ENCODE measurements at regions not wholly inside any gene's neighbourhood (a gene's known extent, or its start where the extent isn't known, plus 50 kb on each side); places are given as distances from the start of the nearest gene placed in this dataset.

- H3K4me3 Mint-ChIP-seq, result no peak overlapping the region
- H3K27ac Mint-ChIP-seq, result no peak overlapping the region
- H3K4me1 Mint-ChIP-seq, result peaks cover 34% of the 10 kb centered on the region
- ChIA-PET POLR2A (no interaction called here), CTCF (interaction anchor here (0.6 to 2.2 kb wide), 2 partner anchors 47 to 381 kb away, joined by 3 to 10 read pairs; no protein-coding TSS in a partner anchor)
- no peaks in the 10 kb centered on the region for H3K9me3 Mint-ChIP-seq
- H3K36me3 Mint-ChIP-seq (ENCODE audit: low read depth), result no peaks in the 10 kb centered on the region
- DNase-seq, result no peak
- peaks cover 22% of the 10 kb centered on the region for H3K27me3 Mint-ChIP-seq
Observed at GRCh38 chr3:194268654-194269512, 82.2 kb downstream of the CPN2 start.

DNA sequence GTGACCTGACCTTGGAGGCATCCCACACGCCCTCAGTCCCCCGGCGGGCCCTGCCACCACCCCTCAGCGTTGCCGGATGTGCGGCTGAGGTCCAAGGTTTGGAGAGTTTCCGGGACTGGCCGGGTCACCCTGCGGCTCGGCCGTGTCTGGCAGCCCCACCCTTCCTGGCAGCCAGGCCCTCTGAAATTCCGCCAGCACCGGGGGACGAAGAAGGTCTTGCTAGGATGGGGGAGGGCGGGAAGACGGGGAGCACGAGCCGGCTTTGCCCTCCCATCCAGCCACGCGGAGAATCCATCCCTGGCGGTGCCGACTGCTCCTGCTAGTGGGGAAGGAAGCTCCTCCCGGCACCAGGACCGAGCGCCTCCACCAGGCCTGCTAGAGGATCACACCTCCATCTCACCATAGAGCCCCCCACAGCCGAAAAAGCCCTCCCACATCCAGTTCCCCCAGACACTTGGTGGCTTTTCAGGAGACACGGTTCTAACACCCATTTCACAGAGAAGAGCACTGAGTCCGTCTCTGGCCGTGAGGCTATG lies 81.5 kb downstream of the CPN2 start:
- Mint-ChIP-seq H3K4me3 (no peak overlapping the region), H3K36me3 (ENCODE audit: low read depth) (no peaks in the 10 kb centered on the region), H3K27ac (peak overlapping the region; percentile 1), H3K9me3 (no peaks in the 10 kb centered on the region), H3K27me3 (peaks cover 22% of the 10 kb centered on the region), H3K4me1 (peaks cover 31% of the 10 kb centered on the region)
- DNase-seq, result no peak
- ChIA-PET CTCF (interaction anchor here (0.7 to 2.2 kb wide), 2 partner anchors 23 to 46 kb away, joined by 3 to 10 read pairs; no protein-coding TSS in a partner anchor), POLR2A (no interaction called here)

GRCh38 chr3:194270627-194271459 lies 80.3 kb downstream of the CPN2 start:
- DNase-seq, result no peak
- H3K36me3 Mint-ChIP-seq (ENCODE audit: low read depth), result no peaks in the 10 kb centered on the region
- peaks cover 23% of the 10 kb centered on the region for H3K27me3 Mint-ChIP-seq
- no peak overlapping the region for H3K27ac Mint-ChIP-seq
- POLR2A ChIA-PET, result no interaction called here
- CTCF ChIA-PET, result interaction anchor here (2.2 kb wide), 1 partner anchor 45 kb away, joined by 10 read pairs; no protein-coding TSS in a partner anchor
- peaks cover 2% of the 10 kb centered on the region for H3K9me3 Mint-ChIP-seq
- H3K4me3 Mint-ChIP-seq, result no peak overlapping the region
- H3K4me1 Mint-ChIP-seq, result peaks cover 35% of the 10 kb centered on the region

- Mint-ChIP-seq H3K4me1 (peaks cover 35% of the 10 kb centered on the region), H3K36me3 (ENCODE audit: low read depth) (no peaks in the 10 kb centered on the region), H3K4me3 (no peak overlapping the region), H3K27ac (no peak overlapping the region), H3K27me3 (peaks cover 18% of the 10 kb centered on the region), H3K9me3 (peaks cover 2% of the 10 kb centered on the region)
- DNase-seq, result no peak
- POLR2A ChIA-PET, result no interaction called here
- CTCF ChIA-PET, result no interaction called here
Observed at GRCh38 chr3:194271460-194272035, 79.6 kb downstream of the CPN2 start.

- Mint-ChIP-seq H3K9me3 (peaks cover 2% of the 10 kb centered on the region), H3K27ac (no peak overlapping the region), H3K36me3 (ENCODE audit: low read depth) (no peaks in the 10 kb centered on the region), H3K27me3 (peaks cover 13% of the 10 kb centered on the region), H3K4me3 (no peak overlapping the region), H3K4me1 (peaks cover 35% of the 10 kb centered on the region)
- ChIA-PET CTCF (no interaction called here), POLR2A (no interaction called here)
- no peak for DNase-seq
Observed at GRCh38 chr3:194272221-194272620, 78.9 kb downstream of the CPN2 start.

- H3K4me1 Mint-ChIP-seq, result peaks cover 32% of the 10 kb centered on the region
- H3K36me3 Mint-ChIP-seq (ENCODE audit: low read depth), result no peaks in the 10 kb centered on the region
- DNase-seq, result no peak
- no peak overlapping the region for H3K4me3 Mint-ChIP-seq
- peaks cover 9% of the 10 kb centered on the region for H3K27me3 Mint-ChIP-seq
- H3K27ac Mint-ChIP-seq, result no peak overlapping the region
- POLR2A ChIA-PET, result no interaction called here
- CTCF ChIA-PET, result no interaction called here
- H3K9me3 Mint-ChIP-seq, result peaks cover 2% of the 10 kb centered on the region
Observed at GRCh38 chr3:194272861-194273742, 78.0 kb downstream of the CPN2 start.

DNA sequence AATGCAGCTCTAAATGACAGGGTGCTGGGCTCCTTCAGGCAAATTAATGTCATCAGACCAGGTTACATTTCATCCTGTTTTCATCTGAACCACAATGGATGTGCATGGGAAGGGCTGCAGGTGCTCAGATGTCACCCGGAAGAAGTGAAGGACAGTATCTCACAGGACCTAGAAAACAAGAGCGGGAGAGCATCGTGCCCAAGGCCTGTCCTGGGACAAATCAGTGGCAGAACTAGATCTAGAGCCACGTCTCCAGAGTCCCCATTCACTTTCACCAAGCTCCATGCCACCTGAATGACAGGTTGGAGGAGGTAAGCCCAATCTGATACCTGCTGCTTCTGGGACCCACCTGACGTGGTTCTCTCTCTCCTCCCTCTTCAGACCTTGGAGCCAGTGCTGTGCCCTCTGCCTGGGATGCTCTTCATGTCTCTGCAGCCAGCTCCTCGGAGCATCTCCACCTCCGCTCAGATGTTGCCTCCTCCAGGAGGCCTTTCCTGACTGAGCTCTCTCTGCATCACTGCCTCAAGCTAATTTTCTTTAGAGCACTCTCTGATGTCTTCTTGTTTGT lies 77.3 kb downstream of the CPN2 start:
- Mint-ChIP-seq H3K36me3 (ENCODE audit: low read depth) (no peaks in the 10 kb centered on the region), H3K27ac (no peak overlapping the region), H3K9me3 (peaks cover 2% of the 10 kb centered on the region), H3K4me3 (no peak overlapping the region), H3K4me1 (peaks cover 30% of the 10 kb centered on the region), H3K27me3 (peaks cover 7% of the 10 kb centered on the region)
- no peak for DNase-seq
- ChIA-PET POLR2A (no interaction called here), CTCF (no interaction called here)

DNA sequence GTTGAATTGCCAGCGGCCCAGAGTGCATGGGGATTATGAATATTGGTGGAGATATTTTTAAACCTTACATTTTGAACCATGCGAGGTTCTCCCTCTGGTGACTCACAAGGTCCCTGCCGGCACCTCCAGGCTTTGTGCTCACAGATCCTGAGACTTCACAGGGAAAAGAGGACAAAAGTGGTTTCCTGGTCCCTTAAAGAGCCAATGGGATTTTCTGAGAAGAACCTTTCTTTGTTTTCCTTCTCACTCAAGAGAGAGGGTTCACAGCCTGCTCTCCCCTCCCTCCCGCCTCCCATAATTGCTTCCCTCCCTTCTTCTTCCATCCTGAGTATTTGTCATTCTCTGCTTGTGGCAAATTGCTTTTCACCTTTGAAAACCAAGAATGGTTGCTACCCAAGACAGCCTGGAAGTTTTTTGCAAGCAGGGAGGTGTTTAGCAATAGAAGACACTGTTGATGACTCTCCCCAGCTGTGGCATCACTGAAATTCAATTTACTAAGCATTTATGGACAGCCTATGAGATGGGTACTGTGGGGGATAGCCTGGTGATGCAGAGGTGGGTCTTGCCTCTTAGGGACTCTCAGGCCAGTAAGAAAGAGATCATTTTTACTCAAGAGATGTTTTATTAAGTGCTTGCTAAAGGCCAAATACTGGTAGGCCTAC lies 76.6 kb downstream of the CPN2 start:
- Mint-ChIP-seq H3K27me3 (peaks cover 5% of the 10 kb centered on the region), H3K27ac (peak overlapping the region; percentile 47), H3K36me3 (ENCODE audit: low read depth) (no peaks in the 10 kb centered on the region), H3K4me1 (peaks cover 22% of the 10 kb centered on the region), H3K4me3 (no peak overlapping the region), H3K9me3 (peaks cover 2% of the 10 kb centered on the region)
- POLR2A ChIA-PET, result no interaction called here
- CTCF ChIA-PET, result interaction anchor here (1.3 kb wide), 1 partner anchor 41 kb away, joined by 3 read pairs; no protein-coding TSS in a partner anchor
- no peak for DNase-seq

GRCh38 chr3:194275291-194275690 lies 75.8 kb downstream of the CPN2 start:
- peaks cover 2% of the 10 kb centered on the region for H3K9me3 Mint-ChIP-seq
- H3K4me3 Mint-ChIP-seq, result no peak overlapping the region
- POLR2A ChIA-PET, result no interaction called here
- H3K36me3 Mint-ChIP-seq (ENCODE audit: low read depth), result no peaks in the 10 kb centered on the region
- peak overlapping the region; percentile 52 for H3K27ac Mint-ChIP-seq
- peaks cover 17% of the 10 kb centered on the region for H3K4me1 Mint-ChIP-seq
- CTCF ChIA-PET, result interaction anchor here (1.3 kb wide), 1 partner anchor 40 kb away, joined by 3 read pairs; no protein-coding TSS in a partner anchor
- no peak for DNase-seq
- peaks cover 8% of the 10 kb centered on the region for H3K27me3 Mint-ChIP-seq

DNA sequence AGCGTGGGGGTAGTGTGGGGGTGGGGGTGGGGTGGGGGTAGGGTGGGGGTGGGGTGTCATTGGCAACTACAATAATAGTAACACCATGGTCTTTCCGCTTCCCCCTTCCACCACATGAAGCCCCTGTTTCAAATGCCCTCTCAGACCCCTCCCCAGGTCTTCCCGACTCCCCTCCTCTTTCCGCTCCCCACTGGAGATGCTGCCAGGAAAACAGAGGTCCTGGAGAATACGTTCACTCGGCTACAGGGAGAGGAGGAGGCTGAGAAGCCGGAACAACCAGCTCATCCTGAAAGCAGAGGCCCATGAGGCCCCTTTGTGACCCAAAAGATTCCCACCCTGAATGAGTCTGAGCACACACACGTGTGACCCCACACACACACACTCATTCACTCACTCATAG lies 75.4 kb downstream of the CPN2 start:
- H3K4me1 Mint-ChIP-seq, result peaks cover 13% of the 10 kb centered on the region
- H3K27me3 Mint-ChIP-seq, result peaks cover 8% of the 10 kb centered on the region
- POLR2A ChIA-PET, result no interaction called here
- no peak overlapping the region for H3K4me3 Mint-ChIP-seq
- H3K9me3 Mint-ChIP-seq, result peaks cover 2% of the 10 kb centered on the region
- CTCF ChIA-PET, result interaction anchor here (0.7 to 1.3 kb wide), 2 partner anchors 40 to 136 kb away, joined by 3 to 4 read pairs; no protein-coding TSS in a partner anchor
- H3K36me3 Mint-ChIP-seq (ENCODE audit: low read depth), result no peaks in the 10 kb centered on the region
- no peak for DNase-seq
- H3K27ac Mint-ChIP-seq, result no peak overlapping the region

- Mint-ChIP-seq H3K27me3 (peaks cover 8% of the 10 kb centered on the region), H3K9me3 (peaks cover 2% of the 10 kb centered on the region), H3K36me3 (ENCODE audit: low read depth) (no peaks in the 10 kb centered on the region), H3K4me3 (no peak overlapping the region), H3K4me1 (peaks cover 12% of the 10 kb centered on the region), H3K27ac (no peak overlapping the region)
- DNase-seq, result no peak
- POLR2A ChIA-PET, result no interaction called here
- CTCF ChIA-PET, result no interaction called here
Observed at GRCh38 chr3:194276768-194277103, 74.4 kb downstream of the CPN2 start.
